Activated CD4-positive, alpha-beta T cell treated with anti-CD3 and anti-CD28 coated beads for 36 hours (primary cell): ENCODE measurements at regions not wholly inside any gene's neighbourhood (a gene's known extent, or its start where the extent isn't known, plus 50 kb on each side); places are given as distances from the start of the nearest gene placed in this dataset.
"Not testable (repeated sequence)": the region's sequence is repeated elsewhere in the genome, so short reads cannot be mapped to it uniquely, and the experiment has no call there.

Experiments used
- ATAC-seq: fragments of 200-7000 bp; cut with Tn5 transposase; one replicate; pipeline ENCODE4 v1.10.0; 2021; ENCODE audit warnings: mild to moderate bottlenecking, moderate library complexity
- CTCF ChIA-PET: fragments of 350-600 bp; sonication (Branson Sonifier 250); formaldehyde crosslinking; loops from one replicate; lab custom pipeline; 2021; ENCODE audit warnings: antibody characterized with exemption; lab: Charles Lee
- POLR2A ChIA-PET: fragments of 350-600 bp; sonication (Branson Sonifier 250); formaldehyde crosslinking; loops from one replicate; lab custom pipeline; 2021; ENCODE audit warnings: antibody characterized with exemption, inconsistent platforms; lab: Charles Lee
- DNase-seq: peaks from one replicate; pipeline ENCODE4 v3.0.0-alpha.2; 2020
- H3K27ac Mint-ChIP-seq: one replicate; pipeline ENCODE4 v1.8.0; 2021; ENCODE audit warnings: mixed read lengths
- H3K27me3 Mint-ChIP-seq: one replicate; pipeline ENCODE4 v1.8.0; 2021; ENCODE audit warnings: mixed read lengths
- H3K36me3 Mint-ChIP-seq: one replicate; pipeline ENCODE4 v1.8.0; 2021; ENCODE audit warnings: low read depth, mixed read lengths
- H3K4me1 Mint-ChIP-seq: one replicate; pipeline ENCODE4 v1.8.0; 2021; ENCODE audit warnings: mixed read lengths
- H3K4me3 Mint-ChIP-seq: one replicate; pipeline ENCODE4 v1.8.0; 2021; ENCODE audit warnings: mild to moderate bottlenecking, moderate library complexity, mixed read lengths
- H3K9me3 Mint-ChIP-seq: one replicate; pipeline ENCODE4 v1.8.0; 2021; ENCODE audit warnings: low read depth, mixed read lengths
- intact Hi-C, 2 experiments: fragments of 100-400 bp; cut with DNase I in 1 of 2; cut with micrococcal nuclease in 1 of 2; formaldehyde crosslinking; loops; one replicate each; pipeline versions ENCODE4 v1.14.2 to v1.15.1; 2022 to 2024; cut with DNase I, micrococcal nuclease

- Mint-ChIP-seq H3K36me3 (no peaks in the 10 kb centered on the region), H3K27me3 (peaks cover 17% of the 10 kb centered on the region), H3K4me1 (peaks cover 13% of the 10 kb centered on the region), H3K9me3 (no peaks in the 10 kb centered on the region), H3K4me3 (no peak overlapping the region), H3K27ac (no peak overlapping the region)
- POLR2A ChIA-PET: interaction anchor here (0.8 kb wide), 1 partner anchor 178 kb away, joined by 3 read pairs; no protein-coding TSS in a partner anchor
- DNase-seq (no peak), ATAC-seq (no peak)
- intact Hi-C loops: no loop called here
- CTCF ChIA-PET: no interaction called here
Observed at GRCh38 chr4:26208237-26208994, 112.4 kb upstream of the RBPJ start.

- CTCF ChIA-PET, intact Hi-C loops, ATAC-seq, DNase-seq, H3K36me3 Mint-ChIP-seq, H3K27ac Mint-ChIP-seq, H3K4me3 Mint-ChIP-seq, H3K4me1 Mint-ChIP-seq, H3K9me3 Mint-ChIP-seq: not testable (repeated sequence)
- POLR2A ChIA-PET: interaction anchor here (0.8 kb wide), 1 partner anchor 179 kb away, joined by 3 read pairs; no protein-coding TSS in a partner anchor
- peaks cover 19% of the 10 kb centered on the region for H3K27me3 Mint-ChIP-seq
Observed at GRCh38 chr4:26209378-26209777, 111.4 kb upstream of the RBPJ start.

GRCh38 chr4:26212528-26212927 lies 108.3 kb upstream of the RBPJ start:
- intact Hi-C loops: no loop called here
- POLR2A ChIA-PET: no interaction called here
- Mint-ChIP-seq H3K36me3 (no peaks in the 10 kb centered on the region), H3K9me3 (no peaks in the 10 kb centered on the region), H3K27ac (no peak overlapping the region), H3K4me3 (no peak overlapping the region), H3K4me1 (no peaks in the 10 kb centered on the region), H3K27me3 (peaks cover 16% of the 10 kb centered on the region)
- DNase-seq: no peak
- ATAC-seq: no peak
- CTCF ChIA-PET: no interaction called here

- DNase-seq (no peak), ATAC-seq (no peak)
- intact Hi-C loops: no loop called here
- H3K36me3 Mint-ChIP-seq: no peaks in the 10 kb centered on the region
- peaks cover 15% of the 10 kb centered on the region for H3K27me3 Mint-ChIP-seq
- no peaks in the 10 kb centered on the region for H3K4me1 Mint-ChIP-seq
- POLR2A ChIA-PET: no interaction called here
- peak overlapping the region; percentile 8 for H3K27ac Mint-ChIP-seq
- CTCF ChIA-PET: no interaction called here
- no peaks in the 10 kb centered on the region for H3K9me3 Mint-ChIP-seq
- no peak overlapping the region for H3K4me3 Mint-ChIP-seq
Observed at GRCh38 chr4:26213317-26213716, 107.5 kb upstream of the RBPJ start.

GRCh38 chr4:26214994-26215393 lies 105.8 kb upstream of the RBPJ start:
- Mint-ChIP-seq H3K4me1 (no peaks in the 10 kb centered on the region), H3K4me3 (no peak overlapping the region), H3K9me3 (no peaks in the 10 kb centered on the region), H3K27ac (no peak overlapping the region), H3K27me3 (peaks cover 9% of the 10 kb centered on the region), H3K36me3 (no peaks in the 10 kb centered on the region)
- ATAC-seq (no peak), DNase-seq (no peak)
- ChIA-PET POLR2A (no interaction called here), CTCF (no interaction called here)
- intact Hi-C loops: no loop called here

GRCh38 chr4:26215725-26216124 lies 105.1 kb upstream of the RBPJ start:
- H3K27me3 Mint-ChIP-seq: peaks cover 5% of the 10 kb centered on the region
- CTCF ChIA-PET: no interaction called here
- no peaks in the 10 kb centered on the region for H3K36me3 Mint-ChIP-seq
- no peak overlapping the region for H3K27ac Mint-ChIP-seq
- no peak overlapping the region for H3K4me3 Mint-ChIP-seq
- no peaks in the 10 kb centered on the region for H3K9me3 Mint-ChIP-seq
- DNase-seq: no peak
- H3K4me1 Mint-ChIP-seq: no peaks in the 10 kb centered on the region
- POLR2A ChIA-PET: no interaction called here
- intact Hi-C loops: no loop called here
- ATAC-seq: no peak

- Mint-ChIP-seq H3K4me3 (no peak overlapping the region), H3K9me3 (no peaks in the 10 kb centered on the region), H3K27ac (no peak overlapping the region), H3K36me3 (no peaks in the 10 kb centered on the region), H3K4me1 (no peaks in the 10 kb centered on the region), H3K27me3 (peaks cover 2% of the 10 kb centered on the region)
- intact Hi-C loops: no loop called here
- DNase-seq: no peak
- no peak for ATAC-seq
- CTCF ChIA-PET: interaction anchor here (0.6 to 0.9 kb wide), 3 partner anchors 33 to 113 kb away, joined by 3 read pairs; no protein-coding TSS in a partner anchor
- POLR2A ChIA-PET: no interaction called here
Observed at GRCh38 chr4:26217481-26217880, 103.3 kb upstream of the RBPJ start.

GRCh38 chr4:26217961-26218676 lies 102.7 kb upstream of the RBPJ start:
- no peak overlapping the region for H3K4me3 Mint-ChIP-seq
- intact Hi-C loops: no loop called here
- no peak overlapping the region for H3K27ac Mint-ChIP-seq
- no peaks in the 10 kb centered on the region for H3K9me3 Mint-ChIP-seq
- ATAC-seq: no peak
- CTCF ChIA-PET: interaction anchor here (0.7 to 0.9 kb wide), 2 partner anchors 40 to 113 kb away, joined by 3 read pairs; no protein-coding TSS in a partner anchor
- DNase-seq: no peak
- peaks cover 2% of the 10 kb centered on the region for H3K27me3 Mint-ChIP-seq
- H3K4me1 Mint-ChIP-seq: no peaks in the 10 kb centered on the region
- POLR2A ChIA-PET: no interaction called here
- no peaks in the 10 kb centered on the region for H3K36me3 Mint-ChIP-seq

GRCh38 chr4:26218677-26219605 lies 101.9 kb upstream of the RBPJ start:
- no peaks in the 10 kb centered on the region for H3K36me3 Mint-ChIP-seq
- H3K4me1 Mint-ChIP-seq: no peaks in the 10 kb centered on the region
- ChIA-PET CTCF (no interaction called here), POLR2A (no interaction called here)
- DNase-seq (no peak), ATAC-seq (no peak)
- no peak overlapping the region for H3K27ac Mint-ChIP-seq
- no peaks in the 10 kb centered on the region for H3K9me3 Mint-ChIP-seq
- no peaks in the 10 kb centered on the region for H3K27me3 Mint-ChIP-seq
- intact Hi-C loops: no loop called here
- H3K4me3 Mint-ChIP-seq: no peak overlapping the region

GRCh38 chr4:26220696-26221095 lies 100.1 kb upstream of the RBPJ start:
- ATAC-seq: no peak
- POLR2A ChIA-PET: no interaction called here
- intact Hi-C loops: no loop called here
- H3K9me3 Mint-ChIP-seq: no peaks in the 10 kb centered on the region
- H3K27me3 Mint-ChIP-seq: no peaks in the 10 kb centered on the region
- CTCF ChIA-PET: interaction anchor here (1.0 kb wide), 1 partner anchor 8 kb away, joined by 3 read pairs; no protein-coding TSS in a partner anchor
- H3K36me3 Mint-ChIP-seq: no peaks in the 10 kb centered on the region
- H3K27ac Mint-ChIP-seq: no peak overlapping the region
- no peak for DNase-seq
- H3K4me3 Mint-ChIP-seq: no peak overlapping the region
- H3K4me1 Mint-ChIP-seq: no peaks in the 10 kb centered on the region

GRCh38 chr4:26223155-26223554 lies 97.7 kb upstream of the RBPJ start:
- H3K4me1 Mint-ChIP-seq: no peaks in the 10 kb centered on the region
- POLR2A ChIA-PET: no interaction called here
- no peak for DNase-seq

More at GRCh38 chr4:26223155-26223554, 97.7 kb upstream of the RBPJ start:
- CTCF ChIA-PET: interaction anchor here (0.9 kb wide), 1 partner anchor 107 kb away, joined by 3 read pairs; no protein-coding TSS in a partner anchor
- Mint-ChIP-seq H3K4me3 (no peak overlapping the region), H3K27me3 (no peaks in the 10 kb centered on the region), H3K9me3 (no peaks in the 10 kb centered on the region), H3K27ac (no peak overlapping the region), H3K36me3 (no peaks in the 10 kb centered on the region)
- ATAC-seq: no peak
- intact Hi-C loops: no loop called here
